Hematopoietic multipotent progenitor cell (in vitro differentiated cells): ENCODE measurements at regions not wholly inside any gene's neighbourhood (a gene's known extent, or its start where the extent isn't known, plus 50 kb on each side); places are given as distances from the start of the nearest gene placed in this dataset.

Experiments used
- DNase-seq, 3 donors: peaks; one replicate each; pipeline ENCODE4 v3.0.0-alpha.2; 2011 to 2015; ENCODE audit warnings: low read depth in 2 of 3, low spot score in 2 of 3

- no peak for DNase-seq
Observed at GRCh38 chr15:36218322-36218721, 361.1 kb upstream of the CDIN1 start.

- DNase-seq: no peak
Observed at GRCh38 chr15:36218991-36219390, 360.4 kb upstream of the CDIN1 start.

- no peak for DNase-seq
Observed at GRCh38 chr15:36221992-36222391, 357.4 kb upstream of the CDIN1 start.

- DNase-seq: no peak
Observed at GRCh38 chr15:36230776-36231175, 348.6 kb upstream of the CDIN1 start.

GRCh38 chr15:36232491-36232890 lies 346.9 kb upstream of the CDIN1 start:
- DNase-seq: no peak

- DNase-seq: no peak
Observed at GRCh38 chr15:36234743-36235142, 344.7 kb upstream of the CDIN1 start.

GRCh38 chr15:36235173-36235572 lies 344.3 kb upstream of the CDIN1 start:
- no peak for DNase-seq

- DNase-seq: no peak
Observed at GRCh38 chr15:36239509-36239908, 339.9 kb upstream of the CDIN1 start.

- no peak for DNase-seq
Observed at GRCh38 chr15:36251450-36251849, 328.0 kb upstream of the CDIN1 start.

GRCh38 chr15:36252146-36252711 lies 327.2 kb upstream of the CDIN1 start:
- DNase-seq: no peak

GRCh38 chr15:36254426-36254825 lies 325.0 kb upstream of the CDIN1 start:
- DNase-seq: no peak

- no peak for DNase-seq
Observed at GRCh38 chr15:36256404-36256807, 323.0 kb upstream of the CDIN1 start.

- DNase-seq: no peak
Observed at GRCh38 chr15:36263666-36264065, 315.8 kb upstream of the CDIN1 start.

- no peak for DNase-seq
Observed at GRCh38 chr15:36265422-36265821, 314.0 kb upstream of the CDIN1 start.

GRCh38 chr15:36271048-36271447 lies 308.4 kb upstream of the CDIN1 start:
- DNase-seq: no peak

- no peak for DNase-seq
Observed at GRCh38 chr15:36275656-36276055, 303.8 kb upstream of the CDIN1 start.

- DNase-seq: no peak
Observed at GRCh38 chr15:36278219-36278618, 301.2 kb upstream of the CDIN1 start.

- DNase-seq: no peak
Observed at GRCh38 chr15:36282821-36283220, 296.6 kb upstream of the CDIN1 start.

GRCh38 chr15:36284911-36285310 lies 294.5 kb upstream of the CDIN1 start:
- no peak for DNase-seq

GRCh38 chr15:36291501-36291900 lies 287.9 kb upstream of the CDIN1 start:
- DNase-seq: no peak

GRCh38 chr15:36294359-36294758 lies 285.1 kb upstream of the CDIN1 start:
- DNase-seq: no peak

- DNase-seq: no peak
Observed at GRCh38 chr15:36301947-36302346, 277.5 kb upstream of the CDIN1 start.

- DNase-seq: no peak
Observed at GRCh38 chr15:36313021-36313420, 266.4 kb upstream of the CDIN1 start.
